Kidney (tissue), 13 donors: ENCODE measurements at regions not wholly inside any gene's neighbourhood (a gene's known extent, or its start where the extent isn't known, plus 50 kb on each side); places are given as distances from the start of the nearest gene placed in this dataset.
A peak's percentile ranks its signal among the peaks of the same experiment; 100 is the strongest.
"Not testable (repeated sequence)": the region's sequence is repeated elsewhere in the genome, so short reads cannot be mapped to it uniquely, and the experiment has no call there.

Experiments used
- DNase-seq, 5 donors: peaks; one replicate each; pipeline ENCODE4 v3.0.0-alpha.2; 2013 to 2020
- FAIRE-seq: peaks from 2 replicates; lab custom pipeline; 2012; peaks lifted over from hg19 to GRCh38; lab: Jason Lieb, UNC
- H3K27ac ChIP-seq, 2 donors: one replicate each; pipeline ENCODE4 v1.7.0; 2013; ENCODE audit warnings: low read depth in 2 of 2, low read length in 2 of 2, inconsistent platforms in 1 of 2
- H3K27me3 ChIP-seq: one replicate; pipeline ENCODE4 v1.7.1; 2013; ENCODE audit warnings: low read length, inconsistent platforms; ENCODE audit not compliant: control insufficient read depth, insufficient read depth
- H3K36me3 ChIP-seq, 3 donors: one replicate each; pipeline versions ENCODE4 v1.7.0 to v1.7.1; 2013; ENCODE audit warnings: low read length in 3 of 3, control low read depth in 1 of 3, inconsistent platforms in 1 of 3; ENCODE audit not compliant: insufficient read depth in 3 of 3, control insufficient read depth in 2 of 3
- H3K4me1 ChIP-seq, 3 donors: one replicate each; pipeline versions ENCODE4 v1.7.0 to v1.7.1; 2013; ENCODE audit warnings: low read length in 3 of 3, inconsistent platforms in 1 of 3, low read depth in 1 of 3; ENCODE audit not compliant: control insufficient read depth in 2 of 3, insufficient read depth in 2 of 3
- H3K4me3 ChIP-seq, 3 donors: one replicate each; pipeline versions ENCODE4 v1.7.0 to v1.8.1; 2013; ENCODE audit warnings: low read length in 3 of 3, control low read depth in 1 of 3, inconsistent platforms in 1 of 3
- H3K9ac ChIP-seq, 3 donors: one replicate each; pipeline versions ENCODE4 v1.7.0 to v1.7.1; 2013; ENCODE audit warnings: low read length in 3 of 3, control low read depth in 1 of 3, inconsistent platforms in 1 of 3
- H3K9me3 ChIP-seq, 3 donors: one replicate each; pipeline versions ENCODE4 v1.7.0 to v1.7.1; 2013; ENCODE audit warnings: low read length in 3 of 3, control low read depth in 1 of 3, inconsistent platforms in 1 of 3; ENCODE audit not compliant: control insufficient read depth in 2 of 3, insufficient read depth in 1 of 3
- CTCF ChIP-seq: IDR thresholded peaks from 3 replicates; pipeline ENCODE4 v1.5.1; 2012; ENCODE audit warnings: mild to moderate bottlenecking, moderate library complexity, borderline replicate concordance; ENCODE audit not compliant: insufficient read depth; ENCODE audit errors: extremely low read depth
- intact Hi-C: fragments of 100-400 bp; cut with DNase I; formaldehyde crosslinking; loops from one replicate; pipeline ENCODE4 v1.11.1; 2022
- donor health status: control.
- donor health status: control.
- donor health status: control.
- donor health status: control.
- donor health status: control.
- donor health status: DM: yes; HTN: yes; CAD: no.
- donor health status: Normal renal cell carcinoma (clear cell type).

GRCh38 chr10:45557275-45557905 lies 115.2 kb downstream of the ZFAND4 start:
- DNase-seq = peak in 1 of 5 donors; percentile 3
- no peak overlapping the region for H3K9ac ChIP-seq
- H3K4me1 ChIP-seq = peaks cover 0 to 7% (median 0%) of the 10 kb centered on the region in 3 donors
- intact Hi-C loops = no loop called here
- no peaks in the 10 kb centered on the region for H3K27me3 ChIP-seq
- TF ChIP-seq CTCF = no peak
- no peaks in the 10 kb centered on the region for H3K36me3 ChIP-seq
- FAIRE-seq = no peak
- H3K4me3 ChIP-seq = no peak overlapping the region
- no peaks in the 10 kb centered on the region for H3K9me3 ChIP-seq
- H3K27ac ChIP-seq = no peak overlapping the region

- intact Hi-C loops = no loop called here
- FAIRE-seq = no peak
These were observed 116.8 kb downstream of the ZFAND4 start for GRCh38 chr10:45555795-45556194.

GRCh38 chr10:45555332-45555731 lies 117.2 kb downstream of the ZFAND4 start:
- DNase-seq, H3K4me1 ChIP-seq, H3K9me3 ChIP-seq, H3K27ac ChIP-seq, H3K27me3 ChIP-seq, H3K4me3 ChIP-seq, intact Hi-C loops, H3K36me3 ChIP-seq, H3K9ac ChIP-seq, FAIRE-seq: not testable (repeated sequence)

More at GRCh38 chr10:45555795-45556194, 116.8 kb downstream of the ZFAND4 start:
- no peaks in the 10 kb centered on the region for H3K27me3 ChIP-seq
- no peak overlapping the region for H3K9ac ChIP-seq
- no peak for DNase-seq
- peaks cover 0 to 7% (median 0%) of the 10 kb centered on the region in 3 donors for H3K4me1 ChIP-seq
- H3K4me3 ChIP-seq = no peak overlapping the region
- no peaks in the 10 kb centered on the region for H3K36me3 ChIP-seq
- no peak overlapping the region for H3K27ac ChIP-seq
- no peaks in the 10 kb centered on the region for H3K9me3 ChIP-seq
- TF ChIP-seq CTCF = no peak

GRCh38 chr10:45553613-45554012 lies 119.0 kb downstream of the ZFAND4 start:
- no peak for TF ChIP-seq CTCF
- DNase-seq = no peak

More at GRCh38 chr10:45553613-45554012, 119.0 kb downstream of the ZFAND4 start:
- Histone ChIP-seq H3K4me1 (peaks cover 0 to 7% (median 0%) of the 10 kb centered on the region in 3 donors), H3K27ac (no peak overlapping the region), H3K36me3 (no peaks in the 10 kb centered on the region), H3K9me3 (no peaks in the 10 kb centered on the region), H3K4me3 (no peak overlapping the region), H3K9ac (no peak overlapping the region), H3K27me3 (no peaks in the 10 kb centered on the region)
- intact Hi-C loops = no loop called here
- FAIRE-seq = no peak
